B cell (primary cell): ENCODE measurements at regions not wholly inside any gene's neighbourhood (a gene's known extent, or its start where the extent isn't known, plus 50 kb on each side); places are given as distances from the start of the nearest gene placed in this dataset.

ENCODE experiments used
- ATAC-seq: fragments of 200-7000 bp; cut with Tn5 transposase; one replicate; pipeline ENCODE4 v1.10.0; 2021; ENCODE audit warnings: low read depth, mild to moderate bottlenecking, moderate number of reproducible peaks, moderate library complexity
- CTCF ChIA-PET: fragments of 350-600 bp; sonication (Branson Sonifier 250); formaldehyde crosslinking; loops from one replicate; lab custom pipeline; 2021; ENCODE audit warnings: antibody characterized with exemption, inconsistent platforms; lab: Charles Lee
- POLR2A ChIA-PET: fragments of 350-600 bp; sonication (Branson Sonifier 250); formaldehyde crosslinking; loops from one replicate; lab custom pipeline; 2021; ENCODE audit warnings: antibody characterized with exemption; lab: Charles Lee
- DNase-seq: peaks from one replicate; pipeline ENCODE4 v3.0.0; 2013
- H2AFZ ChIP-seq: 2 replicates; pipeline ENCODE4 v1.6.1; 2012; ENCODE audit warnings: mild to moderate bottlenecking, low read depth, low read length; ENCODE audit not compliant: insufficient read depth, poor library complexity, severe bottlenecking
- H3K27ac ChIP-seq, 2 donors: 1 replicate in 1 of 2; 2 replicates in 1 of 2; pipeline ENCODE4 v1.5.1; 2012 to 2013; ENCODE audit warnings: low read length in 2 of 2, mild to moderate bottlenecking in 2 of 2, moderate library complexity in 1 of 2
- H3K27me3 ChIP-seq, 4 experiments: fragments of 200-600 bp in 1 of 4; sonication (generic) in 1 of 4; replicated peaks in 1 of 4; 1 replicate in 2 of 4; 2 replicates in 2 of 4; pipeline versions ENCODE4 v1.6.1 to v1.7.0; 2013 to 2016; ENCODE audit warnings: low read length in 3 of 4, mild to moderate bottlenecking in 2 of 4, mixed read lengths in 1 of 4, moderate library complexity in 1 of 4; ENCODE audit not compliant: insufficient read depth in 4 of 4, control insufficient read depth in 3 of 4; ENCODE audit errors: control extremely low read depth in 1 of 4
- H3K36me3 ChIP-seq, 2 experiments: replicated peaks in 1 of 2; 1 replicate in 1 of 2; 2 replicates in 1 of 2; pipeline versions ENCODE4 v1.6.1 to v1.7.1; 2013; ENCODE audit warnings: low read length in 1 of 2; ENCODE audit not compliant: insufficient read depth in 2 of 2, control insufficient read depth in 1 of 2; ENCODE audit errors: control extremely low read depth in 1 of 2, extremely low read depth in 1 of 2
- H3K4me1 ChIP-seq, 2 donors: fragments of 200-600 bp in 1 of 2; sonication (generic) in 1 of 2; 1 replicate in 1 of 2; 2 replicates in 1 of 2; pipeline versions ENCODE4 v1.5.1 to v1.6.1; 2013 to 2017; ENCODE audit warnings: low read length in 2 of 2; ENCODE audit not compliant: control insufficient read depth in 2 of 2, insufficient read depth in 2 of 2
- H3K4me2 ChIP-seq: replicated peaks from 2 replicates; pipeline ENCODE3; 2012; ENCODE audit warnings: mild to moderate bottlenecking, low read depth, low read length; ENCODE audit not compliant: poor library complexity, severe bottlenecking
- H3K4me3 ChIP-seq, 5 experiments: fragments of 200-600 bp in 1 of 5; sonication (generic) in 1 of 5; 1 replicate in 3 of 5; 2 replicates in 2 of 5; pipeline versions ENCODE4 v1.5.1 to v1.7.0; 2011 to 2016; ENCODE audit warnings: low read length in 4 of 5, mild to moderate bottlenecking in 4 of 5, low read depth in 2 of 5, control low read depth in 1 of 5, moderate library complexity in 1 of 5; ENCODE audit not compliant: insufficient read depth in 1 of 5; ENCODE audit errors: control extremely low read depth in 1 of 5, extremely low read depth in 1 of 5
- H3K79me2 ChIP-seq: fragments of 200-600 bp; sonication (generic); one replicate; pipeline ENCODE4 v1.6.0; 2016; ENCODE audit warnings: low read length; ENCODE audit not compliant: control insufficient read depth, insufficient read depth
- H3K9ac ChIP-seq: fragments of 200-600 bp; sonication (generic); 2 replicates; pipeline ENCODE4 v1.6.1; 2017; ENCODE audit warnings: mild to moderate bottlenecking, low read length, moderate library complexity
- H3K9me3 ChIP-seq, 3 donors: one replicate each; pipeline versions ENCODE4 v1.6.1 to v1.7.1; 2013; ENCODE audit warnings: low read length in 2 of 3; ENCODE audit not compliant: control insufficient read depth in 2 of 3, insufficient read depth in 1 of 3; ENCODE audit errors: control extremely low read depth in 1 of 3
- H4K20me1 ChIP-seq: 2 replicates; pipeline ENCODE4 v1.6.0; 2012; ENCODE audit warnings: mild to moderate bottlenecking, low read length; ENCODE audit not compliant: insufficient read depth, control insufficient read depth, poor library complexity, severe bottlenecking
- H3K27ac Mint-ChIP-seq: one replicate; pipeline ENCODE4 v1.8.0; 2021; ENCODE audit warnings: mixed read lengths
- H3K27me3 Mint-ChIP-seq: one replicate; pipeline ENCODE4 v1.8.0; 2021; ENCODE audit warnings: mixed read lengths
- H3K4me1 Mint-ChIP-seq: one replicate; pipeline ENCODE4 v1.8.0; 2021; ENCODE audit warnings: mixed read lengths
- H3K4me3 Mint-ChIP-seq: one replicate; pipeline ENCODE4 v1.8.0; 2021; ENCODE audit warnings: mixed read lengths
- H3K9me3 Mint-ChIP-seq: one replicate; pipeline ENCODE4 v1.8.0; 2022; ENCODE audit warnings: mixed read lengths; ENCODE audit not compliant: insufficient read depth
- CTCF ChIP-seq: fragments of 200-600 bp; IDR thresholded peaks from one replicate; pipeline ENCODE4 v1.8.0; 2022; ENCODE audit warnings: antibody characterized with exemption, mild to moderate bottlenecking
- EZH2 ChIP-seq: IDR thresholded peaks from 2 replicates; pipeline ENCODE4 v1.6.1; 2012; ENCODE audit warnings: borderline replicate concordance, low read depth, mild to moderate bottlenecking, moderate library complexity, low read length; ENCODE audit not compliant: insufficient read depth, poor library complexity, severe bottlenecking
- WGBS: methylation state at CpG from one replicate; pipeline ENCODE4 v1.1.5; 2013; ENCODE audit warnings: missing lambda C conversion rate; ENCODE audit not compliant: insufficient coverage; 5-methylcytosine and 5-hydroxymethylcytosine counted together
- intact Hi-C: fragments of 100-400 bp; cut with micrococcal nuclease; formaldehyde crosslinking; loops from one replicate; pipeline ENCODE4 v1.10.0; 2022

- Histone ChIP-seq H3K36me3 (no peaks in the 10 kb centered on the region), H3K79me2 (no peaks in the 10 kb centered on the region), H3K27ac (no peak overlapping the region), H3K27me3 (peaks cover 0 to 2% (median 0%) of the 10 kb centered on the region in 4 experiments), H2AFZ (no peak overlapping the region), H3K4me3 (no peak overlapping the region), H3K9me3 (no peaks in the 10 kb centered on the region), H4K20me1 (no peaks in the 10 kb centered on the region), H3K9ac (no peak overlapping the region), H3K4me2 (no peak overlapping the region), H3K4me1 (no peaks in the 10 kb centered on the region)
- POLR2A ChIA-PET = no interaction called here
- TF ChIP-seq CTCF = no peak
- TF ChIP-seq EZH2 = no peak
- H3K9me3 Mint-ChIP-seq = no peaks in the 10 kb centered on the region
- ATAC-seq (no peak), DNase-seq (no peak)
- H3K4me1 Mint-ChIP-seq = no peaks in the 10 kb centered on the region
- H3K27ac Mint-ChIP-seq = no peak overlapping the region
- H3K27me3 Mint-ChIP-seq = no peaks in the 10 kb centered on the region
- WGBS = no CpG with 5 or more reads among the region's 3 CpGs
- CTCF ChIA-PET = no interaction called here
- intact Hi-C loops = no loop called here
- no peak overlapping the region for H3K4me3 Mint-ChIP-seq
These were observed 194.4 kb downstream of the BCOR start for GRCh38 chrX:39903343-39903742.

GRCh38 chrX:39903937-39904336, 193.8 kb downstream of the BCOR start:
- Histone ChIP-seq H3K27ac (no peak overlapping the region), H3K4me2 (no peak overlapping the region), H3K4me1 (no peaks in the 10 kb centered on the region), H3K36me3 (no peaks in the 10 kb centered on the region), H2AFZ (no peak overlapping the region), H4K20me1 (no peaks in the 10 kb centered on the region), H3K4me3 (no peak overlapping the region), H3K9ac (no peak overlapping the region), H3K27me3 (peaks cover 0 to 1% (median 0%) of the 10 kb centered on the region in 4 experiments), H3K79me2 (no peaks in the 10 kb centered on the region), H3K9me3 (no peaks in the 10 kb centered on the region)
- CTCF ChIA-PET = no interaction called here
- POLR2A ChIA-PET = no interaction called here
- Mint-ChIP-seq H3K4me3 (no peak overlapping the region), H3K9me3 (no peaks in the 10 kb centered on the region), H3K27me3 (no peaks in the 10 kb centered on the region), H3K4me1 (no peaks in the 10 kb centered on the region), H3K27ac (no peak overlapping the region)
- ATAC-seq (no peak), DNase-seq (no peak)
- intact Hi-C loops = no loop called here
- WGBS = 83% methylated on average over 2 of the region's 4 CpGs
- TF ChIP-seq EZH2 (no peak), CTCF (no peak)
